Fibroblast of skin of right quadriceps (primary cell): ENCODE measurements at regions not wholly inside any gene's neighbourhood (a gene's known extent, or its start where the extent isn't known, plus 50 kb on each side); places are given as distances from the start of the nearest gene placed in this dataset.

Source experiments
- DNase-seq: peaks from one replicate; pipeline ENCODE4 v3.0.0-alpha.2; 2013

- DNase-seq = no peak
These were observed 499.9 kb downstream of the SLC4A3 start for GRCh38 chr2:220127311-220127710.

DNA sequence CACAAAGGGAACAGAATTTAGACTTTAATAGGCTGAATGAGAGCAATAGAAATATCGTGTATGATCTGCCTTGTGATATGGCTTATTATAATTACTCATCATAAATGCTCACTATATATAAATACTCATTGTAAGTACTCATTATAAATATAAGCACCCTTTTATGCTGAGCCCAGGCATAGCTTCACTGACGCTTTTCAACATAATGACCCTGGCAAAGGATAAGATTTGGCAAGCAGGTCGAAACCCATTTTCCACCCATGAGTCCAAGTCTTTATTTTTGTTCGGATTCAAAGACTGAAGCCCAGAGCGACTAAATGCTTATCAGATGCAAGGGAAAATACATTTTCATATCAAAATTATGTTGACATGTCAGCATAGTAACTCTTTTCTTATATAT, 500.4 kb downstream of the SLC4A3 start:
- DNase-seq = no peak

GRCh38 chr2:220129391-220129790, 502.0 kb downstream of the SLC4A3 start:
- DNase-seq = no peak

DNA sequence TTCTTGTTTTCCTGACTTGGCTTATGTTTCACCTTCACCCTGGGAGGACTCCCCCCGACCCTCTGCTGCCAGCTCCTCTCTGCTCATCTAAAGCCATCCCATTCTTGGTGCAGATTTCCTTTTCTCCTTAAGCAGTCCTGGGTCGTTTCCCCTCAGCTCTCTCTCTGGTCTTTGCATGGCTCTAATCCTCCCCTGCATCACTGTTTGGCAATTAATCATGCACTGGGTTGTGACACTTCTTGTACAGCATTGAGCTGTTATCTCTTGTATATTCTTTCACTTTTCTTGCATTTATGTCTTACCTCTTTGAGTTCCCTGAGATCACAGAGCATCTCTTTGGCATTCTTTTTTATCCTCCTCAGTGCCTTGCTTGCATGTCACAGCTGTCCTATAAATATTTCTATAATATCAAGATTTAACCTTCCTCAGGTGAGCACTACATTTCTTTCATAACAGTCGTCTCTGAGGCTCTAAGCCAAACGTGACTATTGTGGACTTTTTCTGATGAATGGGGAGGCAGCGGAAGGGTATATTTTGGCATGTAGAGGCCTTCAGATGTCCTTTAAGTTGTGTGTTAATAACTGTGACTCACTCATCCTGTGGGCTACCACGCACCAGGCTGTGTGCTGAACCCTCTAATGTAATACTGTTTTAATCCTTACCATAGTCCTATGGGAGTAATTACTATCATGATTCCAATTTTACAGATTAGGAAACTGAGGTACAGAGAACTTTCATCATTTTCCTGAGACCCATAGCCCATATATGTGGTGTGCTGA, 507.5 kb downstream of the SLC4A3 start:
- no peak for DNase-seq

- DNase-seq = peak; percentile 83
These were observed 515.9 kb downstream of the SLC4A3 start for GRCh38 chr2:220143336-220143735.

GRCh38 chr2:220144411-220144810, 517.0 kb downstream of the SLC4A3 start:
- peak; percentile 40 for DNase-seq

- DNase-seq = peak; percentile 59
These were observed 520.0 kb downstream of the SLC4A3 start for GRCh38 chr2:220147161-220148038.

- no peak for DNase-seq
These were observed 521.2 kb downstream of the SLC4A3 start for GRCh38 chr2:220148471-220149248.

DNA sequence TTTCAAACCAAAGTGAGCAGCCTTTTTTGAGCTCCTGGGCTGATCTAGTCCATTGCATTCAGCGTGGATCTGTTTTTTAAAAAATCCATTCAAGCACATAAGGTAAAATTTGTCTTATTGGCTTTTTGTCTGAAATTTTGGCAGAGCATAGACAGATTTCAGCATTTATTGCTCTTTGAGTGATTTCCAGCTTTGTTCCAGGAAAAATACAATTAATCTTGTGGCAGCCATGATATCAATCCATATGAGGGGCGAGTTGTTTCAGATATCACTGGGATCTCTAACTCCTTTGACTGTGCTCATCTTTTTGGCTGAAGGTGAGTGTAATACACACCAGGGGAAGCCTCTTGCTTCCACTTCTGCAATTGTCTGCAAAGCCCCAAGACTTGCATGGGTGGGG, 523.9 kb downstream of the SLC4A3 start:
- DNase-seq = no peak

- DNase-seq = no peak
These were observed 525.0 kb downstream of the SLC4A3 start for GRCh38 chr2:220152281-220152935.

DNA sequence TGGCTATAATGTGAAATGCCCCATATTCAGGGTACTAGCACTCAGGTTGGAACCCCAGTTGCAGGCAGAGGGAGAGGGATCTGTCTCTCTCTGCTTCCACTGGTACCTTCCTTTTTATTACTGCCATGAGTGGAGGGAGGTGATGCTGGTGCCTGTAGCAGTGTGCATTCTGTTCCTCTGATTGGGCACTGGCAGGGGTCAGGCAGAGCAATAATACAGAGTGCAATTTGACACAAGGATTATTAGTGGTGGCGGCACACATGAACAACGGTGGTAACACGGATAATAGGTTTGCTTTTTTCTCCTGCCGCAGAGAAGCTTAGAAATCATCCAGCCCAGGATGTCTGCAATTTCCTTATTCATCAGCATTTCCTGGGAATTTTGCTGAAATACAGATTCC, 525.7 kb downstream of the SLC4A3 start:
- no peak for DNase-seq

DNA sequence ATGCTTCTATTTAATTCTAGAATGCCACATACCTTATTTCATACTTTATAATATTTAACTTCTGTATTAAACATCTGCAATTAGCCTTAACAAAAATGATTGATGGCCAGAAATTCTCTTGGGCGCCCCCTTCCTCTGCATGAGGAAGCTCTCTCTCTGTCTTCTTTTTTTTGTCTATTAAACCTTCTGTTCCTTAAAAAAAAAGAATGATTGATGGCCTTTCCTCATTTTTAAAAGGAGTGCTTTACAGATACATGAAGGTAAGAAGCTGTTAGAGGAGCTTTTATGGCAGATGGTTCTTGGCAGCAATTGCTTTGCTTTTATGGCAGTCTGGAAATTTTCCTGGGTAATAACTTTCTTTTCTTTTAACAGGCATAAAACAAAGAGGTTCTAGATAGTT, 526.9 kb downstream of the SLC4A3 start:
- DNase-seq = peak; percentile 9

GRCh38 chr2:220157312-220157711, 529.9 kb downstream of the SLC4A3 start:
- no peak for DNase-seq

- no peak for DNase-seq
These were observed 532.3 kb downstream of the SLC4A3 start for GRCh38 chr2:220159738-220160137.

DNA sequence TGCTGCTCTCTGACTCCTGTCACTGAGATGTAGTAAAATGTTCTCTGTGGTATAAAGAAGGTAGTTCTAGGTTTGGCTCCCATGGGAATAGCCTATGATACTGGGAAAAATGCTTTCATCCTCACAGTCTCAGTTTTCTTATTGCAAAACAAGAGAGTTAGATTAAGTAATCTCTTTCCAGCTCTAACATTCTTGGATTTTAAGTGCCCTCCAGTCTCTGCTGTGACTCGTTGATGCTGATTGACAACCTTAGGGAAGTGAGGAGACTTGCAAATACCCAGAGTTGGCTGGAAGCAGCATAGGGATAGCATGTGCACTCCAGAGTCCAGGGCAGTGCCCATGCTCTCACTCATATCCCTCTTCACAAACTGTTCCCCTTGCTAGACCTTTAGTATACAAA, 534.9 kb downstream of the SLC4A3 start:
- peak; percentile 63 for DNase-seq

GRCh38 chr2:220163486-220163885, 536.1 kb downstream of the SLC4A3 start:
- no peak for DNase-seq

GRCh38 chr2:220165401-220165800, 538.0 kb downstream of the SLC4A3 start:
- DNase-seq = no peak

DNA sequence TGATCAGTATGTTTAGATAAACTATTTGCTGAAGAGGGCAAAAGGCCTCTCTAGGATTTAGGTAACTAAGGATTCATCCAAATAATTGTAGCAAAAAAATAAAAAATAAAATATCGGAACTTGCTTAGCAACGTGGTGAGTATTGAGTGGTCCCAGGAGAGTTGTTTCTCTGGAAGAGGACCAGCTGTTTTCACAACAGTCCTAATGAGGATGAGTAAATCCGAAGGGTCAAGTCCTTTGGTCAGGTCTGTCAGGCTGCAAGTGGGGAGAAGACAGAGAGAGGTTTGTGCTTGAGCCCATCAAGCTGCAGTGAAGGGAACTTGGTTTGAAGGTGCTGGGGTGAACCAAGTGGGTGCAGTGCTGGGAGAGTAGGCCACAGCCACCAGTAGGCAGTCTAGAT, 539.2 kb downstream of the SLC4A3 start:
- DNase-seq = no peak

DNA sequence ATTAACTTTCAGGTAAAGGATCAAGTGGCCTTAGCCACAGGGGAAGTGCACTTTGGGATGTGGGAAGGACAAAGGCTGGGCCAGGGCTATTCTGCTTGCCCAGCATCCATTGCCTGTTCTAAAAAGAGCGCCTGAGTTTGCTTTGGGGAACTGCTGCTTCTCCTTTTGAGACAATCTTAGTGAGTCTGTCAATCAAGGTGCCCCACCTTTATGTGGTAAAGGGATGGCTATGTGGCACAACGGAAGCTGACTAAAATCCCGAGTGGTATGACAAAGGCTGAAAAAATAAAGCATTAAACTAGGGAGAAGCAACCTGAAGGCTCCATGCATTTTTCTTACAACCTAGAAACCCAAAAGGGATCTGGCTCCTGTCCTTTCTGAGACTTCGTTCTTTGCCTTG, 540.5 kb downstream of the SLC4A3 start:
- DNase-seq = no peak

DNA sequence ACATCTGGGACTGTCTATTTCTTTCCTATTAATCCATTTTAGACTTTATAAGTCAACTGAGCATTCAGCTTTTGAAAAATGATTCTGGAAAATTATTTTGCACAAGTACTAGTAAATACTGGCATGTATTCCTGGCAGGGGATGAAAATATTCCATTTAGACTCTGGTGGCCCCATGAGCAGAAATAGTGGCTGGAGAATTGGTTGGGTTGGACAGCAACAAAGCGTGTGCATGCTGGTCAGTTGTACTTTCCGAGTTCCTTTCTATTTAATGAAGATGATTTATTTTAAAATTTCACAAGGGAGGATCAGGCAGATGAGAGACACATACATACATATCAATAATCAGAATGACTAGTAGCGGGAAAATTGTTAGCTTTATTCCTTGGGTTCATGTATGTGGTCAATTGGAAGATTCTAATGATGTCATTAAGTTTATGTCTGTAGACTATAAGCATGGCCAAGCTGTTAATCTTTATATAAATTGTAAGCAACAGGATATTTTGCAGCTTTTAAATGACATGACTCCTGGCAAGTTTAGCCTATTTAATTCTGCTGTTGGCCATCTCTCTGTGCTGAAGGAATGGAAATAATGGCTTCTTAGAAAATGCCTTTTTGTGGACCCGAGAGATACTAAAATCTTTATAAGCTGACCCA, 541.6 kb downstream of the SLC4A3 start:
- DNase-seq = no peak

- no peak for DNase-seq
These were observed 547.4 kb downstream of the SLC4A3 start for GRCh38 chr2:220174826-220175225.

- DNase-seq = no peak
These were observed 548.5 kb downstream of the SLC4A3 start for GRCh38 chr2:220175967-220176366.
